IMR-90 (cell line): ENCODE measurements at regions not wholly inside any gene's neighbourhood (a gene's known extent, or its start where the extent isn't known, plus 50 kb on each side); places are given as distances from the start of the nearest gene placed in this dataset.

ENCODE experiments used
- ATAC-seq: fragments of 200-7000 bp; cut with Tn5 transposase; 2 replicates; pipeline ENCODE4 v1.9.1; 2020; ENCODE audit warnings: low read depth, mild to moderate bottlenecking, moderate library complexity
- BruUV-seq: library from RNA; stranded (reverse); fragments of 400-500 nt; replicated peaks from 2 replicates; lab custom pipeline; 2021; lab: Mats Ljungman, UMichigan
- CTCF ChIA-PET: fragments of 300-600 bp; formaldehyde crosslinking; extraction: SDS; loops from one replicate; lab custom pipeline; 2021; ENCODE audit warnings: antibody characterized with exemption; lab: Yijun Ruan, JAX
- POLR2A ChIA-PET: fragments of 300-600 bp; sonication (Branson Sonifier 250); formaldehyde crosslinking; loops from one replicate; lab custom pipeline; 2022; ENCODE audit warnings: antibody characterized with exemption; ENCODE audit not compliant: unreplicated experiment; lab: Charles Lee
- DNase-seq: peaks from one replicate; pipeline ENCODE4 v3.0.0; 2013
- H2AFZ ChIP-seq: replicated peaks from 2 replicates; pipeline ENCODE3; 2013; ENCODE audit warnings: low read length, mild to moderate bottlenecking; ENCODE audit not compliant: poor library complexity
- H2AK5ac ChIP-seq: 2 replicates; pipeline ENCODE4 v1.6.1; 2013; ENCODE audit warnings: low read depth, low read length, inconsistent platforms
- H2AK9ac ChIP-seq: replicated peaks from 2 replicates; pipeline ENCODE3; 2013; ENCODE audit warnings: mild to moderate bottlenecking, low read depth, low read length, moderate library complexity; ENCODE audit not compliant: poor library complexity
- H2BK120ac ChIP-seq: 2 replicates; pipeline ENCODE4 v1.6.1; 2013; ENCODE audit warnings: low read depth, low read length, inconsistent platforms
- H2BK15ac ChIP-seq: 3 replicates; pipeline ENCODE4 v1.6.1; 2013; ENCODE audit warnings: low read depth, low read length, inconsistent platforms
- H2BK20ac ChIP-seq: 2 replicates; pipeline ENCODE4 v1.6.1; 2013; ENCODE audit warnings: low read depth, mild to moderate bottlenecking, inconsistent platforms, low read length, moderate library complexity
- H2BK5ac ChIP-seq: 2 replicates; pipeline ENCODE4 v1.6.1; 2013; ENCODE audit warnings: mild to moderate bottlenecking, low read depth, low read length, inconsistent platforms; ENCODE audit not compliant: poor library complexity, severe bottlenecking
- H3K14ac ChIP-seq: replicated peaks from 2 replicates; pipeline ENCODE4 v1.6.1; 2013; ENCODE audit warnings: low read depth, low read length, inconsistent platforms
- H3K18ac ChIP-seq: 2 replicates; pipeline ENCODE4 v1.6.1; 2013; ENCODE audit warnings: low read depth, low read length, control low read depth
- H3K23ac ChIP-seq: 2 replicates; pipeline ENCODE4 v1.6.1; 2013; ENCODE audit warnings: low read depth, low read length, inconsistent platforms
- H3K27ac ChIP-seq: 2 replicates; pipeline ENCODE4 v1.5.1; 2013; ENCODE audit warnings: mild to moderate bottlenecking, control low read depth, low read length; ENCODE audit not compliant: insufficient read depth
- H3K27me3 ChIP-seq: 2 replicates; pipeline ENCODE4 v1.6.1; 2013; ENCODE audit warnings: low read length; ENCODE audit not compliant: control insufficient read depth, insufficient read depth
- H3K36me3 ChIP-seq: 2 replicates; pipeline ENCODE4 v1.6.1; 2013; ENCODE audit warnings: low read length, mixed read lengths; ENCODE audit not compliant: control insufficient read depth, insufficient read depth
- H3K4ac ChIP-seq: 2 replicates; pipeline ENCODE4 v1.6.1; 2013; ENCODE audit warnings: low read depth, low read length, inconsistent platforms
- H3K4me1 ChIP-seq: 2 replicates; pipeline ENCODE4 v1.6.1; 2013; ENCODE audit warnings: low read length, mixed read lengths; ENCODE audit not compliant: control insufficient read depth, insufficient read depth
- H3K4me2 ChIP-seq: 2 replicates; pipeline ENCODE4 v1.6.1; 2013; ENCODE audit warnings: low read depth, mild to moderate bottlenecking, control low read depth, low read length, moderate library complexity
- H3K4me3 ChIP-seq: 2 replicates; pipeline ENCODE4 v1.5.1; 2013; ENCODE audit warnings: low read depth, mild to moderate bottlenecking, control low read depth, low read length, moderate library complexity; ENCODE audit not compliant: insufficient read depth
- H3K56ac ChIP-seq: 2 replicates; pipeline ENCODE4 v1.6.1; 2013; ENCODE audit warnings: low read length, inconsistent platforms; ENCODE audit not compliant: insufficient read depth; ENCODE audit errors: extremely low read depth
- H3K79me1 ChIP-seq, 2 experiments: 2 replicates each; pipeline ENCODE4 v1.6.1; 2013; ENCODE audit warnings: low read length in 2 of 2, inconsistent platforms in 1 of 2, low read depth in 1 of 2
- H3K9ac ChIP-seq: 2 replicates; pipeline ENCODE4 v1.6.1; 2013; ENCODE audit warnings: low read depth, low read length, control low read depth
- H3K9me1 ChIP-seq: 2 replicates; pipeline ENCODE4 v1.6.1; 2013; ENCODE audit warnings: low read length, inconsistent platforms; ENCODE audit not compliant: insufficient read depth
- H3K9me3 ChIP-seq: 2 replicates; pipeline ENCODE4 v1.6.1; 2013; ENCODE audit warnings: low read length; ENCODE audit not compliant: control insufficient read depth, insufficient read depth
- H4K20me1 ChIP-seq: 2 replicates; pipeline ENCODE4 v1.6.1; 2013; ENCODE audit warnings: low read length, inconsistent platforms; ENCODE audit not compliant: insufficient read depth
- H4K5ac ChIP-seq: 2 replicates; pipeline ENCODE4 v1.6.1; 2013; ENCODE audit warnings: mild to moderate bottlenecking, low read depth, low read length, control low read depth
- H4K8ac ChIP-seq, 2 experiments: 2 replicates each; pipeline ENCODE4 v1.6.1; 2013; ENCODE audit warnings: low read depth in 2 of 2, low read length in 2 of 2, control low read depth in 1 of 2, inconsistent platforms in 1 of 2
- H4K91ac ChIP-seq: 2 replicates; pipeline ENCODE4 v1.6.1; 2013; ENCODE audit warnings: low read depth, low read length, inconsistent platforms; ENCODE audit not compliant: insufficient read depth
- BHLHE40 ChIP-seq: fragments of 150-350 bp; IDR thresholded peaks from 2 replicates; pipeline ENCODE4 v1.6.1; 2016; ENCODE audit warnings: mild to moderate bottlenecking, low read depth, low read length
- CEBPB ChIP-seq: IDR thresholded peaks from 2 replicates; pipeline ENCODE4 v1.6.1; 2012; ENCODE audit warnings: low read depth, low read length, improper control_type of control experiment
- CHD1 ChIP-seq: IDR thresholded peaks from 2 replicates; pipeline ENCODE4 v1.6.1; 2012; ENCODE audit warnings: low read depth, low read length, improper control_type of control experiment
- FOS ChIP-seq: fragments of 150-350 bp; IDR thresholded peaks from 2 replicates; pipeline ENCODE4 v1.6.1; 2016; ENCODE audit warnings: low read depth, low read length
- MAFK ChIP-seq: IDR thresholded peaks from 2 replicates; pipeline ENCODE4 v1.6.1; 2012; ENCODE audit warnings: low read depth, low read length, improper control_type of control experiment
- MAZ ChIP-seq: IDR thresholded peaks from 2 replicates; pipeline ENCODE4 v1.6.1; 2012; ENCODE audit warnings: low read depth, mild to moderate bottlenecking, low read length, improper control_type of control experiment, moderate library complexity, borderline replicate concordance
- MXI1 ChIP-seq: IDR thresholded peaks from 2 replicates; pipeline ENCODE4 v1.6.1; 2012; ENCODE audit warnings: low read depth, mild to moderate bottlenecking, low read length, moderate library complexity, borderline replicate concordance
- NFE2L2 ChIP-seq: fragments of 150-350 bp; IDR thresholded peaks from 2 replicates; pipeline ENCODE4 v1.6.1; 2016; ENCODE audit warnings: low read depth, mild to moderate bottlenecking, low read length
- POLR2A ChIP-seq: IDR thresholded peaks from 2 replicates; pipeline ENCODE4 v1.6.1; 2012; ENCODE audit warnings: mild to moderate bottlenecking, low read depth, low read length
- RAD21 ChIP-seq: IDR thresholded peaks from 2 replicates; pipeline ENCODE4 v1.6.1; 2012; ENCODE audit warnings: low read length, improper control_type of control experiment
- RCOR1 ChIP-seq: IDR thresholded peaks from 2 replicates; pipeline ENCODE4 v1.6.1; 2012; ENCODE audit warnings: mild to moderate bottlenecking, low read length, improper control_type of control experiment; ENCODE audit not compliant: insufficient replicate concordance
- RFX5 ChIP-seq: IDR thresholded peaks from 2 replicates; pipeline ENCODE4 v1.8.0; 2012; ENCODE audit warnings: low read depth, mild to moderate bottlenecking, low read length, moderate library complexity
- SMC3 ChIP-seq: fragments of 150-350 bp; IDR thresholded peaks from 2 replicates; pipeline ENCODE4 v1.6.1; 2016; ENCODE audit warnings: low read depth, mild to moderate bottlenecking, antibody characterized with exemption, low read length, moderate library complexity
- WGBS, 2 experiments: methylation state at CpG; one replicate each; pipeline versions ENCODE4 v1.1.5 to v1.1.7; 2013; ENCODE audit warnings: missing lambda C conversion rate in 2 of 2; ENCODE audit not compliant: insufficient read length in 1 of 2; ENCODE audit errors: extremely low coverage in 2 of 2; 5-methylcytosine and 5-hydroxymethylcytosine counted together
- dilution Hi-C: fragments of 300-500 bp; cut with HindIII; formaldehyde crosslinking; loops from one replicate; pipeline ENCODE4 v1.14.3; 2018; ENCODE audit warnings: low sequenced_read_pairs; ENCODE audit not compliant: unreplicated experiment
- in situ Hi-C: fragments of 300-500 bp; cut with MboI; formaldehyde crosslinking; loops from 3 replicates; pipeline ENCODE4 v1.14.3; 2019; ENCODE audit warnings: low sequenced_read_pairs, inconsistent platforms, mixed read lengths
- intact Hi-C: fragments of 100-400 bp; cut with micrococcal nuclease; formaldehyde crosslinking; loops from 2 replicates; pipeline ENCODE4 v1.10.0; 2022
- TF ChIP-seq, protein P1 (sequence below): fragments of 150-350 bp; IDR thresholded peaks from 2 replicates; pipeline ENCODE4 v1.6.1; 2016; ENCODE audit warnings: low read depth, mild to moderate bottlenecking, low read length, moderate library complexity, borderline replicate concordance
- TF ChIP-seq, protein P2 (sequence below): fragments of 150-350 bp; IDR thresholded peaks from 2 replicates; pipeline ENCODE4 v1.6.1; 2017; ENCODE audit warnings: mild to moderate bottlenecking, antibody characterized with exemption, low read length, low read depth
- TF ChIP-seq, protein P3 (sequence below): conservative IDR thresholded peaks from 2 replicates; pipeline ENCODE4 v1.5.1; 2012; ENCODE audit warnings: mild to moderate bottlenecking, low read depth, low read length, improper control_type of control experiment

DNA sequence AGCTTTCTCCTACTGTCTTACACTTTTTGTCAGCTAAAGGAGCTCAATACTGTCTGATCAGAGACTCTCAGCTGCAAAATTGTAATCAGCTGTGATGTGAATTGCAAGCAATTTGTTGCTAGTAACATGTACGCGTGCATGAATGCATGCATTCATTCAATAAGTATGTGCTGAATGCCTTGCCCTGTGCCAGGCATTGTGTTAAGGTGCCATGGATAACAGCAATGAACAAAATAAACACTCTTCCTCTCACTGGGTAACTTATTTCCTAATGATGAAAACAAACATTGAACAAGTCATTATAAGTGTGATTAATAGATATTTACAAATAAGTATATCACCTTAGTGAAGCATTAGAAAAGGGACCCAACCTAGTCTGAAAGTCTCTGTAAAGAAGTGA lies 163.2 kb upstream of the ARID2 start:
- no peak overlapping the region for H2AK5ac ChIP-seq

More for the DNA sequence above, 163.2 kb upstream of the ARID2 start:
- Histone ChIP-seq H3K9me3 (no peaks in the 10 kb centered on the region), H2AK9ac (no peak overlapping the region), H3K27me3 (peaks cover 6% of the 10 kb centered on the region), H3K18ac (no peak overlapping the region), H4K20me1 (no peaks in the 10 kb centered on the region), H3K36me3 (no peaks in the 10 kb centered on the region), H3K9ac (no peak overlapping the region), H4K5ac (no peak overlapping the region), H3K23ac (no peak overlapping the region), H3K4me3 (no peak overlapping the region), H3K79me1 (no peaks in the 10 kb centered on the region), H2AFZ (no peak overlapping the region), H3K4ac (no peak overlapping the region), H4K8ac (no peak overlapping the region), H3K14ac (no peak overlapping the region), H3K56ac (no peak overlapping the region), H3K9me1 (no peaks in the 10 kb centered on the region), H3K4me2 (no peak overlapping the region), H3K4me1 (no peaks in the 10 kb centered on the region), H2BK120ac (no peak overlapping the region), H3K27ac (no peak overlapping the region), H4K91ac (no peak overlapping the region), H2BK5ac (no peak overlapping the region), H2BK20ac (no peak overlapping the region), H2BK15ac (no peak overlapping the region)
- in situ Hi-C loops: no loop called here
- BruUV-seq: no TSS peak
- no peak for TF ChIP-seq MXI1
- TF ChIP-seq MAFK: no peak
- TF ChIP-seq RCOR1: no peak
- no peak for TF ChIP-seq POLR2A
- TF ChIP-seq CHD1: no peak
- TF ChIP-seq RFX5: no peak
- no peak for TF ChIP-seq MAZ
- TF ChIP-seq, protein P1, sequence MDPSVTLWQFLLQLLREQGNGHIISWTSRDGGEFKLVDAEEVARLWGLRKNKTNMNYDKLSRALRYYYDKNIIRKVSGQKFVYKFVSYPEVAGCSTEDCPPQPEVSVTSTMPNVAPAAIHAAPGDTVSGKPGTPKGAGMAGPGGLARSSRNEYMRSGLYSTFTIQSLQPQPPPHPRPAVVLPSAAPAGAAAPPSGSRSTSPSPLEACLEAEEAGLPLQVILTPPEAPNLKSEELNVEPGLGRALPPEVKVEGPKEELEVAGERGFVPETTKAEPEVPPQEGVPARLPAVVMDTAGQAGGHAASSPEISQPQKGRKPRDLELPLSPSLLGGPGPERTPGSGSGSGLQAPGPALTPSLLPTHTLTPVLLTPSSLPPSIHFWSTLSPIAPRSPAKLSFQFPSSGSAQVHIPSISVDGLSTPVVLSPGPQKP: no peak
- TF ChIP-seq RAD21: no peak
- no peak for TF ChIP-seq FOS
- TF ChIP-seq NFE2L2: no peak
- TF ChIP-seq, protein P2, sequence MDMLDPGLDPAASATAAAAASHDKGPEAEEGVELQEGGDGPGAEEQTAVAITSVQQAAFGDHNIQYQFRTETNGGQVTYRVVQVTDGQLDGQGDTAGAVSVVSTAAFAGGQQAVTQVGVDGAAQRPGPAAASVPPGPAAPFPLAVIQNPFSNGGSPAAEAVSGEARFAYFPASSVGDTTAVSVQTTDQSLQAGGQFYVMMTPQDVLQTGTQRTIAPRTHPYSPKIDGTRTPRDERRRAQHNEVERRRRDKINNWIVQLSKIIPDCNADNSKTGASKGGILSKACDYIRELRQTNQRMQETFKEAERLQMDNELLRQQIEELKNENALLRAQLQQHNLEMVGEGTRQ: no peak
- no peak for TF ChIP-seq SMC3
- no peak for TF ChIP-seq BHLHE40
- TF ChIP-seq CEBPB: no peak
- TF ChIP-seq, protein P3, sequence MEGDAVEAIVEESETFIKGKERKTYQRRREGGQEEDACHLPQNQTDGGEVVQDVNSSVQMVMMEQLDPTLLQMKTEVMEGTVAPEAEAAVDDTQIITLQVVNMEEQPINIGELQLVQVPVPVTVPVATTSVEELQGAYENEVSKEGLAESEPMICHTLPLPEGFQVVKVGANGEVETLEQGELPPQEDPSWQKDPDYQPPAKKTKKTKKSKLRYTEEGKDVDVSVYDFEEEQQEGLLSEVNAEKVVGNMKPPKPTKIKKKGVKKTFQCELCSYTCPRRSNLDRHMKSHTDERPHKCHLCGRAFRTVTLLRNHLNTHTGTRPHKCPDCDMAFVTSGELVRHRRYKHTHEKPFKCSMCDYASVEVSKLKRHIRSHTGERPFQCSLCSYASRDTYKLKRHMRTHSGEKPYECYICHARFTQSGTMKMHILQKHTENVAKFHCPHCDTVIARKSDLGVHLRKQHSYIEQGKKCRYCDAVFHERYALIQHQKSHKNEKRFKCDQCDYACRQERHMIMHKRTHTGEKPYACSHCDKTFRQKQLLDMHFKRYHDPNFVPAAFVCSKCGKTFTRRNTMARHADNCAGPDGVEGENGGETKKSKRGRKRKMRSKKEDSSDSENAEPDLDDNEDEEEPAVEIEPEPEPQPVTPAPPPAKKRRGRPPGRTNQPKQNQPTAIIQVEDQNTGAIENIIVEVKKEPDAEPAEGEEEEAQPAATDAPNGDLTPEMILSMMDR: no peak
- no CpG with 5 or more reads among the region's 2 CpGs for WGBS, 2 experiments
- no peak for DNase-seq
- no peak for ATAC-seq
- POLR2A ChIA-PET: no interaction called here
- CTCF ChIA-PET: interaction anchor here (0.8 kb wide), 1 partner anchor 159 kb away, joined by 3 read pairs; no protein-coding TSS in a partner anchor
- intact Hi-C loops: no loop called here
- dilution Hi-C loops: no loop called here
